ENCODE measurements at regions not wholly inside any gene's neighbourhood (a gene's known extent, or its start where the extent isn't known, plus 50 kb on each side); places are given as distances from the start of the nearest gene placed in this dataset.

GRCh38 chr14:89540009-89540829 lies 123.2 kb upstream of the FOXN3 start:
- TF ChIP-seq CTCF (conservative IDR thresholded peaks at IDR 0.05) (no peak), ZFX (IDR thresholded peaks at IDR 0.05) (no peak)
